ENCODE measurements at regions not wholly inside any gene's neighbourhood (a gene's known extent, or its start where the extent isn't known, plus 50 kb on each side); places are given as distances from the start of the nearest gene placed in this dataset.

- no peak for DNase-seq (ENCODE audit: extremely low spot score)
- CTCF ChIA-PET, result interaction anchor here (0.9 kb wide), 1 partner anchor 58 kb away, joined by 3 read pairs; no protein-coding TSS in a partner anchor
- POLR2A ChIA-PET, result no interaction called here
- no peak for TF ChIP-seq FOXM1 (IDR thresholded peaks at IDR 0.05; ENCODE audit: borderline replicate concordance)
- TF ChIP-seq HDGF (IDR thresholded peaks at IDR 0.05; ENCODE audit: borderline replicate concordance), result no peak
Observed at GRCh38 chr6:12229332-12229731, 60.8 kb upstream of the EDN1 start.

GRCh38 chr6:12230523-12230922 is 59.6 kb upstream of the EDN1 start:
- POLR2A ChIA-PET, result no interaction called here
- DNase-seq (ENCODE audit: extremely low spot score), result no peak
- TF ChIP-seq ELF4 (IDR thresholded peaks at IDR 0.05) (no peak), FOXM1 (IDR thresholded peaks at IDR 0.05; ENCODE audit: borderline replicate concordance) (no peak), FOXA1 (IDR thresholded peaks at IDR 0.05) (no peak), SUZ12 (IDR thresholded peaks at IDR 0.05) (no peak), L3MBTL2 (conservative IDR thresholded peaks at IDR 0.05) (no peak), BHLHE40 (IDR thresholded peaks at IDR 0.05; ENCODE audit: borderline replicate concordance) (no peak), ZNF384 (IDR thresholded peaks at IDR 0.05) (no peak)
- CTCF ChIA-PET, result no interaction called here

- no peak for TF ChIP-seq SP1 (IDR thresholded peaks at IDR 0.05)
- no peak for TF ChIP-seq SUZ12 (IDR thresholded peaks at IDR 0.05)
- TF ChIP-seq PKNOX1 (IDR thresholded peaks at IDR 0.05), result no peak
- no peak for TF ChIP-seq ZNF384 (IDR thresholded peaks at IDR 0.05)
- TF ChIP-seq CTBP1 (IDR thresholded peaks at IDR 0.05; ENCODE audit: borderline replicate concordance), result no peak
- TF ChIP-seq ARNT (IDR thresholded peaks at IDR 0.05), result no peak
- no peak for TF ChIP-seq FOXM1 (IDR thresholded peaks at IDR 0.05; ENCODE audit: borderline replicate concordance)
- TF ChIP-seq HDGF (IDR thresholded peaks at IDR 0.05; ENCODE audit: borderline replicate concordance), result no peak
- no peak for TF ChIP-seq LEF1 (IDR thresholded peaks at IDR 0.05; ENCODE audit: borderline replicate concordance)
- no peak for TF ChIP-seq BHLHE40 (IDR thresholded peaks at IDR 0.05; ENCODE audit: borderline replicate concordance)
- no peak for TF ChIP-seq FOXA1 (IDR thresholded peaks at IDR 0.05)
- no peak for TF ChIP-seq FOXK2 (IDR thresholded peaks at IDR 0.05)
- TF ChIP-seq L3MBTL2 (conservative IDR thresholded peaks at IDR 0.05), result no peak
- TF ChIP-seq ELF4 (IDR thresholded peaks at IDR 0.05), result no peak
- no peak for TF ChIP-seq TARDBP (IDR thresholded peaks at IDR 0.05)
- TF ChIP-seq NFRKB (IDR thresholded peaks at IDR 0.05), result no peak
- no peak for DNase-seq (ENCODE audit: extremely low spot score)
- CTCF ChIA-PET, result interaction anchor here (1.5 kb wide), 1 partner anchor 576 kb away, joined by 4 read pairs; no protein-coding TSS in a partner anchor
- POLR2A ChIA-PET, result interaction anchor here (0.8 kb wide), 1 partner anchor 13 kb away, joined by 3 read pairs; no protein-coding TSS in a partner anchor
Observed at GRCh38 chr6:12232339-12232738, 57.8 kb upstream of the EDN1 start.

GRCh38 chr6:12232821-12233220 is 57.3 kb upstream of the EDN1 start:
- TF ChIP-seq ARNT (IDR thresholded peaks at IDR 0.05), result no peak
- no peak for TF ChIP-seq ELF4 (IDR thresholded peaks at IDR 0.05)
- TF ChIP-seq L3MBTL2 (conservative IDR thresholded peaks at IDR 0.05), result no peak
- no peak for TF ChIP-seq PKNOX1 (IDR thresholded peaks at IDR 0.05)
- no peak for TF ChIP-seq ZNF384 (IDR thresholded peaks at IDR 0.05)
- no peak for TF ChIP-seq SP1 (IDR thresholded peaks at IDR 0.05)
- no peak for TF ChIP-seq BHLHE40 (IDR thresholded peaks at IDR 0.05; ENCODE audit: borderline replicate concordance)
- ChIA-PET CTCF (interaction anchor here (1.3 to 1.5 kb wide), 3 partner anchors 13 to 577 kb away, joined by 3 to 5 read pairs (median 4); no protein-coding TSS in a partner anchor), POLR2A (interaction anchor here (0.8 kb wide), 1 partner anchor 12 kb away, joined by 3 read pairs; no protein-coding TSS in a partner anchor)
- no peak for DNase-seq (ENCODE audit: extremely low spot score)

- CTCF ChIA-PET, result interaction anchor here (0.6 to 1.5 kb wide), 5 partner anchors 12 to 578 kb away, joined by 3 to 5 read pairs (median 3); no protein-coding TSS in a partner anchor
- DNase-seq (ENCODE audit: extremely low spot score), result peak; percentile 58
- POLR2A ChIA-PET, result no interaction called here
- TF ChIP-seq LEF1 (IDR thresholded peaks at IDR 0.05; ENCODE audit: borderline replicate concordance) (no peak), FOXM1 (IDR thresholded peaks at IDR 0.05; ENCODE audit: borderline replicate concordance) (no peak), CTBP1 (IDR thresholded peaks at IDR 0.05; ENCODE audit: borderline replicate concordance) (no peak), HDGF (IDR thresholded peaks at IDR 0.05; ENCODE audit: borderline replicate concordance) (no peak), TARDBP (IDR thresholded peaks at IDR 0.05) (no peak), ELF4 (IDR thresholded peaks at IDR 0.05) (no peak), NFRKB (IDR thresholded peaks at IDR 0.05) (no peak), L3MBTL2 (conservative IDR thresholded peaks at IDR 0.05) (no peak), BHLHE40 (IDR thresholded peaks at IDR 0.05; ENCODE audit: borderline replicate concordance) (no peak), ARNT (IDR thresholded peaks at IDR 0.05) (no peak), PKNOX1 (IDR thresholded peaks at IDR 0.05) (no peak), FOXK2 (IDR thresholded peaks at IDR 0.05) (no peak), SP1 (IDR thresholded peaks at IDR 0.05) (no peak), ZNF384 (IDR thresholded peaks at IDR 0.05) (no peak), SUZ12 (IDR thresholded peaks at IDR 0.05) (no peak), FOXA1 (IDR thresholded peaks at IDR 0.05) (no peak)
Observed at GRCh38 chr6:12233693-12234571, 56.2 kb upstream of the EDN1 start.

GRCh38 chr6:12235341-12235740 is 54.8 kb upstream of the EDN1 start:
- CTCF ChIA-PET, result no interaction called here
- no peak for DNase-seq (ENCODE audit: extremely low spot score)
- TF ChIP-seq FOXM1 (IDR thresholded peaks at IDR 0.05; ENCODE audit: borderline replicate concordance) (no peak), HDGF (IDR thresholded peaks at IDR 0.05; ENCODE audit: borderline replicate concordance) (no peak), L3MBTL2 (conservative IDR thresholded peaks at IDR 0.05) (no peak), LEF1 (IDR thresholded peaks at IDR 0.05; ENCODE audit: borderline replicate concordance) (no peak), SUZ12 (IDR thresholded peaks at IDR 0.05) (no peak), ARNT (IDR thresholded peaks at IDR 0.05) (no peak), CTBP1 (IDR thresholded peaks at IDR 0.05; ENCODE audit: borderline replicate concordance) (no peak), BHLHE40 (IDR thresholded peaks at IDR 0.05; ENCODE audit: borderline replicate concordance) (no peak), FOXK2 (IDR thresholded peaks at IDR 0.05) (no peak), ELF4 (IDR thresholded peaks at IDR 0.05) (no peak), SP1 (IDR thresholded peaks at IDR 0.05) (no peak), ZNF384 (IDR thresholded peaks at IDR 0.05) (no peak), FOXA1 (IDR thresholded peaks at IDR 0.05) (no peak), NFRKB (IDR thresholded peaks at IDR 0.05) (no peak), PKNOX1 (IDR thresholded peaks at IDR 0.05) (no peak), TARDBP (IDR thresholded peaks at IDR 0.05) (no peak)
- POLR2A ChIA-PET, result no interaction called here

Data from HEK293T (cell line).